ENCODE measurements at regions not wholly inside any gene's neighbourhood (a gene's known extent, or its start where the extent isn't known, plus 50 kb on each side); places are given as distances from the start of the nearest gene placed in this dataset.

GRCh38 chr6:132868057-132868456 is 53.7 kb downstream of the RPS12 start:
- no peaks in the 10 kb centered on the region for H3K27me3 ChIP-seq
- no peak overlapping the region for H3K4me3 ChIP-seq
- H3K36me3 ChIP-seq, result no peaks in the 10 kb centered on the region
- no peak for TF ChIP-seq CTCF (IDR thresholded peaks at IDR 0.05)
- no peak for DNase-seq (ENCODE audit: low spot score)
- H3K4me1 ChIP-seq, result no peaks in the 10 kb centered on the region
- no peak overlapping the region for H3K27ac ChIP-seq
- no peaks in the 10 kb centered on the region for H3K9me3 ChIP-seq

- peaks cover 0 to 6% of the 10 kb centered on the region in 2 donors for H3K9me3 ChIP-seq
- no peaks in the 10 kb centered on the region for H3K36me3 ChIP-seq
- no peaks in the 10 kb centered on the region for H3K4me1 ChIP-seq
- no peaks in the 10 kb centered on the region for H3K27me3 ChIP-seq
- DNase-seq (ENCODE audit: low spot score), result no peak
- no peak for TF ChIP-seq CTCF (IDR thresholded peaks at IDR 0.05)
- H3K4me3 ChIP-seq, result no peak overlapping the region
- H3K27ac ChIP-seq, result no peak overlapping the region
These were observed 58.6 kb downstream of the RPS12 start for GRCh38 chr6:132872923-132873322.

GRCh38 chr6:132877003-132877402 is 62.6 kb downstream of the RPS12 start:
- Histone ChIP-seq H3K4me3 (no peak overlapping the region), H3K4me1 (no peaks in the 10 kb centered on the region), H3K27ac (no peak overlapping the region), H3K36me3 (no peaks in the 10 kb centered on the region), H3K27me3 (no peaks in the 10 kb centered on the region), H3K9me3 (peaks cover 0 to 6% of the 10 kb centered on the region in 2 donors)
- DNase-seq (ENCODE audit: low spot score), result no peak
- no peak for TF ChIP-seq CTCF (IDR thresholded peaks at IDR 0.05)

- no peak for DNase-seq (ENCODE audit: low spot score)
- Histone ChIP-seq H3K36me3 (no peaks in the 10 kb centered on the region), H3K4me1 (no peaks in the 10 kb centered on the region), H3K27ac (no peak overlapping the region), H3K27me3 (no peaks in the 10 kb centered on the region), H3K4me3 (no peak overlapping the region), H3K9me3 (no peaks in the 10 kb centered on the region)
- TF ChIP-seq CTCF (IDR thresholded peaks at IDR 0.05), result no peak
These were observed 72.8 kb downstream of the RPS12 start for GRCh38 chr6:132887204-132887603.

GRCh38 chr6:132888701-132889100 is 74.3 kb downstream of the RPS12 start:
- Histone ChIP-seq H3K36me3 (no peaks in the 10 kb centered on the region), H3K4me3 (no peak overlapping the region), H3K27me3 (no peaks in the 10 kb centered on the region), H3K9me3 (no peaks in the 10 kb centered on the region), H3K4me1 (no peaks in the 10 kb centered on the region), H3K27ac (no peak overlapping the region)
- TF ChIP-seq CTCF (IDR thresholded peaks at IDR 0.05), result no peak
- no peak for DNase-seq (ENCODE audit: low spot score)

GRCh38 chr6:132892929-132893771 is 78.8 kb downstream of the RPS12 start:
- no peak overlapping the region for H3K27ac ChIP-seq
- TF ChIP-seq CTCF (IDR thresholded peaks at IDR 0.05), result no peak
- H3K4me3 ChIP-seq, result no peak overlapping the region
- H3K36me3 ChIP-seq, result no peaks in the 10 kb centered on the region
- no peaks in the 10 kb centered on the region for H3K4me1 ChIP-seq
- no peaks in the 10 kb centered on the region for H3K9me3 ChIP-seq
- H3K27me3 ChIP-seq, result no peaks in the 10 kb centered on the region
- DNase-seq (ENCODE audit: low spot score), result no peak
